Trophoblast cell (in vitro differentiated cells and primary cell): ENCODE measurements at regions not wholly inside any gene's neighbourhood (a gene's known extent, or its start where the extent isn't known, plus 50 kb on each side); places are given as distances from the start of the nearest gene placed in this dataset.
A peak's percentile ranks its signal among the peaks of the same experiment; 100 is the strongest.

Experiments used
- DNase-seq, 2 donors: peaks; one replicate each; pipeline ENCODE4 v3.0.0-alpha.2; 2016
- H2AFZ ChIP-seq: 2 replicates; pipeline ENCODE4 v1.6.1; 2013; ENCODE audit warnings: low read length, moderate library complexity, mild to moderate bottlenecking; ENCODE audit not compliant: insufficient read depth, poor library complexity
- H2AK5ac ChIP-seq: 2 replicates; pipeline ENCODE4 v1.6.1; 2013; ENCODE audit warnings: mild to moderate bottlenecking, low read length
- H2BK120ac ChIP-seq: 2 replicates; pipeline ENCODE4 v1.6.1; 2013; ENCODE audit warnings: low read length, mild to moderate bottlenecking, moderate library complexity; ENCODE audit not compliant: insufficient read depth, poor library complexity
- H2BK12ac ChIP-seq: 2 replicates; pipeline ENCODE4 v1.6.1; 2013; ENCODE audit warnings: mild to moderate bottlenecking, low read length, moderate library complexity
- H2BK5ac ChIP-seq: 2 replicates; pipeline ENCODE4 v1.6.1; 2013; ENCODE audit warnings: low read length, low read depth, moderate library complexity, mild to moderate bottlenecking; ENCODE audit not compliant: poor library complexity
- H3K14ac ChIP-seq: 2 replicates; pipeline ENCODE4 v1.6.1; 2013; ENCODE audit warnings: mild to moderate bottlenecking, low read length
- H3K18ac ChIP-seq: 2 replicates; pipeline ENCODE4 v1.6.1; 2013; ENCODE audit warnings: mild to moderate bottlenecking, low read length
- H3K23ac ChIP-seq: 2 replicates; pipeline ENCODE4 v1.6.1; 2013; ENCODE audit warnings: low read length
- H3K27ac ChIP-seq: 2 replicates; pipeline ENCODE4 v1.5.1; 2013; ENCODE audit warnings: low read depth, mild to moderate bottlenecking, inconsistent platforms, low read length, moderate library complexity
- H3K27me3 ChIP-seq: 2 replicates; pipeline ENCODE4 v1.6.1; 2013; ENCODE audit warnings: inconsistent platforms, mild to moderate bottlenecking, low read length, moderate library complexity; ENCODE audit not compliant: insufficient read depth
- H3K36me3 ChIP-seq, 2 experiments: 1 replicate in 1 of 2; 2 replicates in 1 of 2; pipeline ENCODE4 v1.6.1; 2013; ENCODE audit warnings: low read length in 2 of 2, mild to moderate bottlenecking in 2 of 2, moderate library complexity in 1 of 2; ENCODE audit not compliant: insufficient read depth in 2 of 2, control insufficient read depth in 1 of 2
- H3K4ac ChIP-seq: 2 replicates; pipeline ENCODE4 v1.6.1; 2013; ENCODE audit warnings: low read depth, mild to moderate bottlenecking, low read length, moderate library complexity
- H3K4me1 ChIP-seq, 2 experiments: 1 replicate in 1 of 2; 2 replicates in 1 of 2; pipeline ENCODE4 v1.6.1; 2013; ENCODE audit warnings: low read length in 2 of 2, mild to moderate bottlenecking in 2 of 2, moderate library complexity in 1 of 2; ENCODE audit not compliant: insufficient read depth in 2 of 2, control insufficient read depth in 1 of 2
- H3K4me2 ChIP-seq: 2 replicates; pipeline ENCODE4 v1.6.1; 2013; ENCODE audit warnings: inconsistent platforms, mild to moderate bottlenecking, low read length, moderate library complexity
- H3K4me3 ChIP-seq: 2 replicates; pipeline ENCODE4 v1.5.1; 2013; ENCODE audit warnings: mild to moderate bottlenecking, low read depth, low read length, inconsistent platforms
- H3K79me1 ChIP-seq: one replicate; pipeline ENCODE4 v1.6.1; 2013; ENCODE audit warnings: low read length
- H3K79me2 ChIP-seq: 2 replicates; pipeline ENCODE4 v1.6.1; 2013; ENCODE audit warnings: low read length, mild to moderate bottlenecking; ENCODE audit not compliant: control insufficient read depth, insufficient read depth, poor library complexity
- H3K9ac ChIP-seq: 2 replicates; pipeline ENCODE4 v1.6.1; 2013; ENCODE audit warnings: mild to moderate bottlenecking, low read length
- H3K9me3 ChIP-seq: 2 replicates; pipeline ENCODE4 v1.6.1; 2013; ENCODE audit warnings: low read depth, mild to moderate bottlenecking, control low read depth, inconsistent platforms, low read length; ENCODE audit not compliant: insufficient read depth
- H4K12ac ChIP-seq: 2 replicates; pipeline ENCODE4 v1.6.1; 2013; ENCODE audit warnings: low read depth, mild to moderate bottlenecking, low read length, moderate library complexity
- H4K8ac ChIP-seq: 2 replicates; pipeline ENCODE4 v1.6.1; 2013; ENCODE audit warnings: low read depth, mild to moderate bottlenecking, low read length, moderate library complexity
- H4K91ac ChIP-seq: one replicate; pipeline ENCODE4 v1.6.1; 2013; ENCODE audit warnings: low read depth, mild to moderate bottlenecking, low read length, moderate library complexity
- WGBS: extraction: QIAGEN DNeasy Blood & Tissue Kit; methylation state at CpG from one replicate; pipeline ENCODE4 v1.1.7; 2013; ENCODE audit warnings: missing lambda C conversion rate; ENCODE audit not compliant: insufficient read length, insufficient coverage; ENCODE audit errors: extremely low coverage; 5-methylcytosine and 5-hydroxymethylcytosine counted together

DNA sequence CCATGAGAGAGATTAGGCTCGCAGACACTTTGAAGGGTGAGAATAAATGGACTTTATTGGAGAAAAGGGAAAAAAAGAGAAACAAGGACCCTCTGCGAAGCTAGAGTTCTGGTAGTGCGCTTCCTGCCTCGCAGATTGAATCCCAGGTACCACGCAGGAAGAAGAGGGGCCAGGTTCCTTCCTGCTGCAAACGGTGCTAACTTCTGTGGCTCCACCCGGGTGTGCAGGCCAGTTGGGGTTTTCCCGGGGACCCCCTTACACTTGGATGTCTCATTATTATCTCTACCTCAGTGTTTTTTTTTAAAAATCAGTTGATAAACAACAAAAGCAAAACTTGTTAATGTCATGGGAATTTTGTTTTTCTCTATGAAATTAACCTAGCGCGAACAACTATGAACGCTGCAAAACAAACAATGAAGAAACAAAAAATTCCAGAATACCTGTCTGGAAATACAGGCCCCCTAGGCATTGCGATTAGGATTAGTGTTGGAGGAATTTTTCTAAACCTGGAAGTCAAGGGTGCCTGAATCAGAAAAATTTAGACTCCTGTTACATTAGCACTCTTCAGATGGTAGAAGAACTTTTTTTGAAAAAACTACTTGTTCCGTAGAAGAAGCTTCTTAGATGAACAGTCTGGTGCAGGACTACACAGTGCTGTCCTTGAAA is 414.5 kb downstream of the MAN2A1 start:
- Histone ChIP-seq H3K79me1 (no peaks in the 10 kb centered on the region), H4K12ac (no peak overlapping the region), H4K8ac (no peak overlapping the region), H3K27ac (no peak overlapping the region), H3K18ac (no peak overlapping the region), H3K27me3 (no peaks in the 10 kb centered on the region), H3K23ac (no peak overlapping the region), H3K4me3 (no peak overlapping the region), H3K14ac (no peak overlapping the region), H3K9ac (no peak overlapping the region), H3K79me2 (no peaks in the 10 kb centered on the region), H2BK5ac (no peak overlapping the region), H2AK5ac (no peak overlapping the region), H3K4ac (no peak overlapping the region), H2BK12ac (no peak overlapping the region), H2BK120ac (no peak overlapping the region), H3K4me1 (no peaks in the 10 kb centered on the region), H4K91ac (no peak overlapping the region), H3K36me3 (no peaks in the 10 kb centered on the region), H3K9me3 (no peaks in the 10 kb centered on the region), H2AFZ (no peak overlapping the region), H3K4me2 (no peak overlapping the region)
- peak; percentile 61 to 83 for DNase-seq
- WGBS: no CpG with 5 or more reads among the region's 13 CpGs

DNA sequence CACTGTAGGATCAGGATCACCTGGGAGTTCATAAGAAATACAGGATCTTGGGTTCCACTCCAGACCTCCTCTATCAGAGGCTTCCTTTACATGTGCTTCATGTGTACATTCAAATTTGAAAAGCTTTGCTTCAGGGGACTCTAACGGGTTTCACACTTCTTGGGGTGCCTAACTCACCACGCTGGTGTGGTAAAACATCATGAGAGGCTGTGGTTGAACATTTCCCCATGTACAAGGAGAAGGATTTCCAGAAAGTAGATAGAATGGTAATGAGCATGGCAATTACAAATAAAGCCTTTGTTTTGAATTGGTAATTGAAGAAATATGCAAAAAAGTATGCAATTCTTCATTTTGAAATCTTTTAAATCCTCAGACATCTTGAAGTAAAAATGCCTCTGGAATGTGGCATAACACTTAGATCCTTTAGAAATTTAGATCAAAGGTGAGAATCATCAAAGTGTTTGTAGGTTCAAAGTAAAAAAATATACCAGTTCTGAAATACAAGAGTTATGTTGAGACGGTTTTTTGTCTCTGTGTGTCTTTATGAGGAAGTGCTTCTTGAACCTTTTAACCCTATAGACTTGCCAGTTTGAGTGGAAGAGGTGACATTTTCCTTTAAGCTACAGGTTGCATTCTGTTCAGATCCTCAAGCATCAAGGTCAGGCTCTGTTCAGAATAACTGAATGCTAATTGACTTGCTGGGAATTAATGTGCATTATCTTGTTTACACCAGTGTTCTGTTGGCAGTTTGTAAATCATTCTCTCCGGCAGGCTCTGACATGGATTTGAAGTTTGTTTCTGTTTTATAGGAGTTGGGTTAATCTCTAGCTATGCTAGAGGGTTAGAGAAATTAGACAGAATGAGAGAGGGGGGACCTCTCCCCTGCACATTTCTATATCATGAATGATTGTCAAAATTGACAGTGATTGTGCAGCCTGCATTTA is 415.3 kb downstream of the MAN2A1 start:
- Histone ChIP-seq H3K4ac (no peak overlapping the region), H3K18ac (no peak overlapping the region), H2BK12ac (no peak overlapping the region), H2BK5ac (no peak overlapping the region), H3K27ac (no peak overlapping the region), H3K9ac (no peak overlapping the region), H3K79me1 (no peaks in the 10 kb centered on the region), H4K8ac (no peak overlapping the region), H2AK5ac (no peak overlapping the region), H3K14ac (no peak overlapping the region), H4K12ac (no peak overlapping the region), H3K79me2 (no peaks in the 10 kb centered on the region), H4K91ac (no peak overlapping the region), H3K27me3 (no peaks in the 10 kb centered on the region), H3K4me3 (no peak overlapping the region), H2AFZ (no peak overlapping the region), H3K9me3 (no peaks in the 10 kb centered on the region), H2BK120ac (no peak overlapping the region), H3K23ac (no peak overlapping the region), H3K36me3 (no peaks in the 10 kb centered on the region), H3K4me1 (no peaks in the 10 kb centered on the region), H3K4me2 (no peak overlapping the region)
- DNase-seq: peak in 1 of 2 donors; percentile 68
- no CpG with 5 or more reads among the region's 4 CpGs for WGBS

DNA sequence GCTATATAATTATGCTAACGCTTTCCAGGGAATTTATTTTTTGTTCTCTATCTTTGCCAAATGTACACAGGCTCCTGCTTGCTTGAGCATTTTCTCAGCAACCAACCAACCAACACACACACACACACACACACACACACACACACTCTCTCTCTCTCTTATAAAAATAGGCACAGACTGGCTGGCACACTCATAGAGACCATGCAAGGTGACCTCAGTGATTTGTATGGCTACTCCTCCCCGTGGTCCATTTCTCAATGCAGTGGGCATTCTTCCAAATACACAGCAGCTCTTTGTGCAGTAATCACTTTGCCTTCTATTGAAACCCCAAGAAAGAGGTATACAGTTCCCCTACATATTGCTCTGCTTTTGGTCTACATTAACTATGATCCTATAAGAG is 416.0 kb downstream of the MAN2A1 start:
- Histone ChIP-seq H4K12ac (no peak overlapping the region), H2AFZ (no peak overlapping the region), H2BK12ac (no peak overlapping the region), H3K4me2 (no peak overlapping the region), H2BK5ac (no peak overlapping the region), H3K79me2 (no peaks in the 10 kb centered on the region), H2AK5ac (no peak overlapping the region), H3K9me3 (no peaks in the 10 kb centered on the region), H3K27me3 (no peaks in the 10 kb centered on the region), H3K36me3 (no peaks in the 10 kb centered on the region), H2BK120ac (no peak overlapping the region), H3K27ac (no peak overlapping the region), H4K91ac (no peak overlapping the region), H3K23ac (no peak overlapping the region), H3K14ac (no peak overlapping the region), H3K18ac (no peak overlapping the region), H3K9ac (no peak overlapping the region), H3K4me3 (no peak overlapping the region), H3K4me1 (no peaks in the 10 kb centered on the region), H3K79me1 (no peaks in the 10 kb centered on the region), H4K8ac (no peak overlapping the region), H3K4ac (no peak overlapping the region)
- DNase-seq: no peak
- WGBS: no CpG with 5 or more reads among the region's 2 CpGs

DNA sequence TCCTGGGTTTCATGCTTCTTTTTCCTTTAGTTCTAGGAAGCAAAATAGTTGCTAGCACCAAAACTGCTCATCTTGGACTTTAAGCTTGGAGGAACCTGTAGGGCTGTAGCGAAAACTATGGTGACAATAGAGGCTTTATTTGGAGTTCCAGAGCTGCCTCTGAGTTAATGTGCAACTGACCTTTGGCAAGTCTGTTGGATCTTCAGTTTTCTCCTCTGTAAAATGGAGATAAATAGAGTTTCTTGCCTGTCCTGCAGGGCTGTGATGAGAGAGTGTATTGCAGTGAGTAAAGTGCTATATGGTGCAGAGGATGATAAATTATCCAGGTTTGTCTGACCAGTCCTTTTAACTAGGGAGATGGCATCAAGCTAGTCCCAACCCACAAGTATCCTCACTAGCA is 417.0 kb downstream of the MAN2A1 start:
- H3K9ac ChIP-seq: no peak overlapping the region
- no peak overlapping the region for H3K4ac ChIP-seq
- no peak overlapping the region for H3K4me3 ChIP-seq
- H3K79me2 ChIP-seq: no peaks in the 10 kb centered on the region
- H3K79me1 ChIP-seq: no peaks in the 10 kb centered on the region
- H2BK12ac ChIP-seq: no peak overlapping the region
- H2AK5ac ChIP-seq: no peak overlapping the region
- H3K27ac ChIP-seq: no peak overlapping the region
- no peaks in the 10 kb centered on the region for H3K4me1 ChIP-seq
- H4K91ac ChIP-seq: no peak overlapping the region
- H2AFZ ChIP-seq: no peak overlapping the region
- no peak overlapping the region for H2BK5ac ChIP-seq
- no peaks in the 10 kb centered on the region for H3K36me3 ChIP-seq
- no peaks in the 10 kb centered on the region for H3K9me3 ChIP-seq
- no peak overlapping the region for H4K8ac ChIP-seq
- WGBS: no CpG with 5 or more reads among the region's 1 CpG
- no peak overlapping the region for H3K23ac ChIP-seq
- no peak overlapping the region for H3K4me2 ChIP-seq
- H2BK120ac ChIP-seq: no peak overlapping the region
- no peak overlapping the region for H4K12ac ChIP-seq
- H3K27me3 ChIP-seq: no peaks in the 10 kb centered on the region
- H3K18ac ChIP-seq: no peak overlapping the region
- H3K14ac ChIP-seq: no peak overlapping the region
- DNase-seq: no peak
